Thymus (tissue), 11 donors: ENCODE measurements at regions not wholly inside any gene's neighbourhood (a gene's known extent, or its start where the extent isn't known, plus 50 kb on each side); places are given as distances from the start of the nearest gene placed in this dataset.

Experiments
- DNase-seq, 9 donors: peaks; one replicate each; pipeline ENCODE4 v3.0.0-alpha.2; 2013; ENCODE audit warnings: low spot score in 9 of 9, low read depth in 6 of 9, missing footprints in 1 of 9
- H3K27ac ChIP-seq, 2 donors: one replicate each; pipeline ENCODE4 v1.5.1; 2013; ENCODE audit warnings: control low read depth in 1 of 2, low read depth in 1 of 2, low read length in 1 of 2, mild to moderate bottlenecking in 1 of 2, moderate library complexity in 1 of 2
- H3K27me3 ChIP-seq, 2 donors: one replicate each; pipeline ENCODE4 v1.5.1; 2013; ENCODE audit warnings: low read length in 1 of 2; ENCODE audit not compliant: control insufficient read depth in 2 of 2, insufficient read depth in 1 of 2
- H3K36me3 ChIP-seq, 2 donors: one replicate each; pipeline ENCODE4 v1.5.1; 2013; ENCODE audit warnings: low read length in 1 of 2, mild to moderate bottlenecking in 1 of 2, moderate library complexity in 1 of 2; ENCODE audit not compliant: control insufficient read depth in 2 of 2, insufficient read depth in 2 of 2
- H3K4me1 ChIP-seq, 2 donors: one replicate each; pipeline ENCODE4 v1.5.1; 2013; ENCODE audit warnings: low read length in 2 of 2; ENCODE audit not compliant: control insufficient read depth in 2 of 2, insufficient read depth in 2 of 2
- H3K4me3 ChIP-seq, 2 donors: one replicate each; pipeline ENCODE4 v1.5.1; 2013; ENCODE audit warnings: low read length in 2 of 2, control low read depth in 1 of 2, mild to moderate bottlenecking in 1 of 2
- H3K9me3 ChIP-seq, 2 donors: one replicate each; pipeline ENCODE4 v1.5.1; 2013; ENCODE audit warnings: low read length in 1 of 2, mild to moderate bottlenecking in 1 of 2; ENCODE audit not compliant: control insufficient read depth in 2 of 2, insufficient read depth in 1 of 2
- WGBS: extraction: QIAGEN DNeasy Blood & Tissue Kit; methylation state at CpG from one replicate; pipeline ENCODE4 v1.1.7; 2013; 5-methylcytosine and 5-hydroxymethylcytosine counted together
- donor health status: healthy.

GRCh38 chr20:17811628-17811965 lies 111.8 kb downstream of the BANF2 start:
- no peak overlapping the region for H3K27ac ChIP-seq
- DNase-seq: no peak
- H3K4me1 ChIP-seq: no peaks in the 10 kb centered on the region
- no peaks in the 10 kb centered on the region for H3K27me3 ChIP-seq
- H3K4me3 ChIP-seq: no peak overlapping the region
- no peaks in the 10 kb centered on the region for H3K36me3 ChIP-seq
- WGBS: 92% methylated on average over 4 of the region's 4 CpGs
- H3K9me3 ChIP-seq: no peaks in the 10 kb centered on the region

- WGBS: 92% methylated on average over 9 of the region's 9 CpGs
Observed at GRCh38 chr20:17810847-17811627, 111.3 kb downstream of the BANF2 start.

GRCh38 chr20:17810062-17810631 lies 110.4 kb downstream of the BANF2 start:
- no peak for DNase-seq
- Histone ChIP-seq H3K4me3 (no peak overlapping the region), H3K36me3 (no peaks in the 10 kb centered on the region), H3K4me1 (no peaks in the 10 kb centered on the region), H3K9me3 (no peaks in the 10 kb centered on the region), H3K27me3 (no peaks in the 10 kb centered on the region), H3K27ac (no peak overlapping the region)
- WGBS: 77% methylated on average over 4 of the region's 4 CpGs

More at GRCh38 chr20:17810847-17811627, 111.3 kb downstream of the BANF2 start:
- Histone ChIP-seq H3K27ac (no peak overlapping the region), H3K27me3 (no peaks in the 10 kb centered on the region), H3K9me3 (no peaks in the 10 kb centered on the region), H3K4me3 (no peak overlapping the region), H3K36me3 (no peaks in the 10 kb centered on the region), H3K4me1 (no peaks in the 10 kb centered on the region)
- no peak for DNase-seq

DNA sequence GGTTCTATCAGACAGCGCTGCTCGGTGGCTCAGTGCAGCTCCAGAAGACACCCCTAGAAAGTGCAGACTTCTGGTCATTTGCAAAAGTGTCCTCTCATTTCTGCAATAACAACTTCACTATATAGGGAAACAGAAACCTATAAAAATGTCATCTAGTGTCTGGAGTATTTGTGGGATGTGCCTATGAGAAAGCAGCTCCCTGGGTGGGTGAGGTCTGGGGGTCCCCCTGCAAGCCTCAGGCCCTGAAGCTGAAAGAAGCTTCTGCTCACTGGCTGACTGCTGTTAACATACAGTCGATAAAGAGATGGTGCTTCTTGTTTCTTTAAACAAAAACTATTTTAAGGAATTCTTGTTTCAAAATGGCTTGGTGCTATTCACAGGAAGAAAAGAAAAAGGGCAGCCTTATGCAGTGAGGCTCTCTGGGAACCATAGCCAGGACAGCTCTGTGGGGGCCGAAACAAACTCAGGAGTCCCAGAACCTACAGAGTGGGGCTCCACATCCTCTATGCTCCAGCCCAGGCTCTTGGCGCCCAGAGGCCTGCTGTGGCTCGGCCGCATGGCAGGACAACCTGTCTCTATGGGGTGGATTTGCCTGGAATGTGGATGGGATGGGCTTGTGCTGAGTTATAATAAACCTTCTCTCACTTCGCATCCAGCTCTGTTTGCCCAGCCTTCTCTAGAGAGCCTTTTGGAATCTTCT lies 109.7 kb downstream of the BANF2 start:
- H3K27ac ChIP-seq: no peak overlapping the region

DNA sequence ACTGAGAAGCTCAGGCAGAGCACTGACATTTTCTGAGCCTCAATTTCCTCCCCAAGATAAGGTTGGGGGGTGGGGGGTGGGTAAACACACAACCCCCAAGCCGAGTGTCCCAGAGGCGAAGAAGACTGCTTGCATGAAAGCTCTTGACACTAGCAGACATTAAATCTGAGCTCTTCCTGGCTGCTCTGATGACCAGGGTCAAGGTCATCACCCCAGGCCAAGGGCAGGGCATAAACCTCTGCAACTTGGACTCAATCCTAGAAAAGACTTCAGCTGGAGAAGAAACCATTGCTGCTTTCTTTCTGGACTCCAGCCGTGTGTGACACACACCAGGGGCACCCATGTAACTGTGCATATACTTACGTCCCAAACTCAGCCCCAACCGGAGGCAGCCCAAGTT lies 109.0 kb downstream of the BANF2 start:
- Histone ChIP-seq H3K4me1 (no peaks in the 10 kb centered on the region), H3K27ac (no peak overlapping the region)
- 98% methylated on average over 5 of the region's 5 CpGs for WGBS

More for the DNA sequence above, 109.7 kb downstream of the BANF2 start:
- DNase-seq: no peak
- H3K36me3 ChIP-seq: no peaks in the 10 kb centered on the region
- H3K4me1 ChIP-seq: no peaks in the 10 kb centered on the region
- no peaks in the 10 kb centered on the region for H3K9me3 ChIP-seq
- WGBS: 94% methylated on average over 8 of the region's 8 CpGs
- H3K27me3 ChIP-seq: no peaks in the 10 kb centered on the region
- no peak overlapping the region for H3K4me3 ChIP-seq

DNA sequence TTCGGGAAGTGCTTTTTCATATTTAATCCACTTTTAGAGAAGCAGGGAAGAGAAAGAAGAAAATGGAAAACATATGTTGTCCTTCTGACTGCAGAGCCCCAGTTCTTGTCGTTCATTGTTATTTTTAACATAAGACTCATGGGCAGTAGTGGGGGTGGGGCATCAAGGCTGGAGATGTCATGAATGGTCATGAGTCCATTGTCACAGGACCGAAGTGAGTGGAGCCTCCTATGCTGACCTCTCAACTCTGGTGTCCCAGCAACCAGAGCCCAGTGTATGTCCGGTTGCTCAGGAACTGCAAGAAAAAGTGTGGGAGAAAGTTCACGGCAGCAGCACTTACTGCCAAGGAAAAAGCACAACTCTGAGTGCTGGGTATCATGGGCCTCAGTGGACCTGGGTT lies 108.6 kb downstream of the BANF2 start:
- no peaks in the 10 kb centered on the region for H3K4me1 ChIP-seq
- H3K27ac ChIP-seq: no peak overlapping the region
- H3K27me3 ChIP-seq: no peaks in the 10 kb centered on the region
- no peaks in the 10 kb centered on the region for H3K36me3 ChIP-seq
- WGBS: 94% methylated on average over 5 of the region's 5 CpGs
- H3K9me3 ChIP-seq: no peaks in the 10 kb centered on the region
- DNase-seq: no peak
- no peak overlapping the region for H3K4me3 ChIP-seq

More for the DNA sequence above, 109.0 kb downstream of the BANF2 start:
- DNase-seq: no peak
- Histone ChIP-seq H3K9me3 (no peaks in the 10 kb centered on the region), H3K4me3 (no peak overlapping the region), H3K36me3 (no peaks in the 10 kb centered on the region), H3K27me3 (no peaks in the 10 kb centered on the region)

DNA sequence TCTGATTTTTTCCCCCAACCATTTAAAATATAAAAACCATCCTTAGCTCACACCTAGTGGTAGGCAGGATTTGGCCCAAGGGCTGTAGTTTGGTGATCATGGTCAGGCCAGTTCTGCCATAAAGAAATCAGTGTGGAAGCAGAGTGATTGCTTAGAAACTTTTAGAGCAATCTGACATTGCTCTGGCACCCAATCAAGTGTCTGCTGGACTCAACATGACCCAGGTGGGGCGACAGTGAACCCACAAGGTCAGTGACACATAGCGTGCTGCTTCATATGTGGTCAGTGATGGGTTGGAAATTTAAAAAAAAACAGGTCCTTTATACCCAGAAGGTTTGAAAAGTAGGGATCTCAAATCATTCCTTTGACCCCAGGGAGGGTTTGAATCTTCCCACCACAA lies 107.9 kb downstream of the BANF2 start:
- H3K4me3 ChIP-seq: no peak overlapping the region
- H3K9me3 ChIP-seq: no peaks in the 10 kb centered on the region
- WGBS: 92% methylated on average over 2 of the region's 2 CpGs
- no peaks in the 10 kb centered on the region for H3K27me3 ChIP-seq
- H3K36me3 ChIP-seq: no peaks in the 10 kb centered on the region
- H3K27ac ChIP-seq: no peak overlapping the region
- no peak for DNase-seq
- no peaks in the 10 kb centered on the region for H3K4me1 ChIP-seq

DNA sequence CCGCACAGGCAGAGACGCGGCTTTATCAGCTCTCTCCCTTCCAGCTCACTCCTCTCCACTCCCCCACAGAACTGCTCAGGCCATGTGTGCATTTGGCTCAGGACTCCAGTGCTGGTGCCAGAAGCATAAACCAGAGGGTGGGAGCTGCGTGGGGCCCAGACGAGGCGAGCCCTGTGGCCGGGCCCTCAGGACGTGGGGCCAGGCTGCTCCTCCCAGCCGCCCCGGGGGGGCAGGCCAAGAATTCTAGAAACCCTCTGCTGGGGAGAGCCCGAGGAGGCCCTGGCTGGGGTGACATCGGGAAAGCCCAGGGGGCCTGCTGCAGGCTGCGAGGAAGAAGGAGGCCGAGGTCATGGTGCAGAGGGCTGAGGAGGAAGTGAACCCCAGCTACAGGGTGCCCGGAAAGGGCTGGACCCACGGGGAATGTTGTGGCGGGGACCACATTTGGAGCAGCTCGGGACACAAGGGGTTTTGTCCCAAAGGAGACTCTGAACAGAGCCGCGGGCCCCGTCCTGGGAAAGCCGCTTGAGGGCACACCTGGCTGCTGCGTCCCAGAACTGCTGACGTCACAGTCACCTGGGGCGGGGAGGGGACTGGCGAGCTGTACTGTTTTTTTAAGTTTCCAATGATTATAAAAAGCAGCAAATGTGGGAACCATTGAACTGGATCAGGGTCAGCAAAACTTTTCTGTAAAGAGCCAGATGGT lies 107.1 kb downstream of the BANF2 start:
- Histone ChIP-seq H3K4me1 (no peaks in the 10 kb centered on the region), H3K9me3 (no peaks in the 10 kb centered on the region), H3K4me3 (no peak overlapping the region), H3K36me3 (no peaks in the 10 kb centered on the region), H3K27ac (peak overlapping the region in 1 of 2 donors; percentile 17), H3K27me3 (no peaks in the 10 kb centered on the region)
- DNase-seq: no peak
- WGBS: 91% methylated on average over 26 of the region's 26 CpGs

DNA sequence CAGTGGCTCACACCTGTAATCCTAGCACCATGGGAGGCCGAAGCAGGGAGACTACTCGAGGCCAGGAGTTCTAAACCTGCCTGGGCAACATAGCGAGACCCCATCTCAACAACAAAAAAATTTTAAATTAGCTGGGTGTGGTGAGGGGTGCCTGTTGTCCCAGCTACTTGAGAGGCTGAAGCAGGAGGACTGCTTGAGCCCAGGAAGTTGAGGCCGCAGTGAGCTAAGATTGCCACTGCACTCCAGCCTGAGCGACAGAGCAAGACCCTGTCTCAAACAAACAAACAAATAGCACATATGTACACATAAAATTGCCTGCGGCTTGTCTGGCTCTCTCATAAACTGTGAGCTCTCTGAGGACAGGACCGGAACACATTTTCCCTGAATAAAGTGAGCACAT lies 106.3 kb downstream of the BANF2 start:
- WGBS: 98% methylated on average over 7 of the region's 7 CpGs
- Histone ChIP-seq H3K4me3 (no peak overlapping the region), H3K27ac (no peak overlapping the region), H3K9me3 (no peaks in the 10 kb centered on the region), H3K36me3 (no peaks in the 10 kb centered on the region), H3K27me3 (no peaks in the 10 kb centered on the region), H3K4me1 (no peaks in the 10 kb centered on the region)
- DNase-seq: no peak
